ENCODE measurements at regions not wholly inside any gene's neighbourhood (a gene's known extent, or its start where the extent isn't known, plus 50 kb on each side); places are given as distances from the start of the nearest gene placed in this dataset.

DNA sequence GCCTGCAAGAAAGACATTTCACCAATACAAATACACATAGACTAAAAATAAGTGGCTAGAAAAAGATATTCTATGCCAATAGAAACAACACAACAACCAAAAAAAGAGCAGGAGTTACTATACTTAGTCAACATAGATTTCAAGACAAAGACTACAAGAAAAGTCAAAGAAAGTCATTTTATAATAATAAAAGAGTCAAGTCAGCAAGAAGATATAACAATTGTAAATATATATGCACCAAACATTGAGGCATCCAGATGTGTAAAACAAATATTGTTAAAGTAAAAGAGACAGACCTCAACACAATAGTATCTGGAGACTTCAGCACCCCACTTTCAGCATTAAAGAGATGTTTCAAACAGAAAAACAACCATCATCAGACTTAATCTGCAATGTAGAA is 104.6 kb downstream of the AMY1C start:
- intact Hi-C loops (cut with DNase I) = no loop called here

DNA sequence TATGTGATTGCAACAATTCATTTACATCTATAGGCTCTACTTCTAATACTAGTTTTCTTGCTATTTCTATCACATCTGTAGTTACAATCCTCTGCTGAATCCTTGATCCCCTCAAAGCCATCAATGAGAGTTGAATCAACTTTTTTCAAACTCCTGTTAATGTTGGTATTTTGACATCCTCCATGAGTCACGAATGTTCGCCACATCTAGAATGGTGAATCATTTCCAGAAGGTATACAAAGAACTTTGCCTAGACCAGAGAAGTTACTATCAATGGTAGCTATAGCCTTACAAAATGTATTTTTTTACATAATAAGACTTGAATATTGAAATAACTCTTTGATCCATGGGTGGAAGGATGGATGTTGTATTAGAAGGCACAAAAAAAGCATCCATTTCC is 110.0 kb downstream of the AMY1C start:
- H3K9me3 ChIP-seq (ENCODE audit: control insufficient read depth, low read length) = no peaks in the 10 kb centered on the region
- no peaks in the 10 kb centered on the region for H3K27me3 ChIP-seq (ENCODE audit: control insufficient read depth in 1 of 2, insufficient read depth in 2 of 2, low read length in 1 of 2)
- ATAC-seq (ENCODE audit: low FRiP score) (no peak), DNase-seq (no peak)
- WGBS, 2 donors = 79 to 83% methylated on average over 2 of the region's 2 CpGs
- H3K4me1 ChIP-seq (ENCODE audit: control insufficient read depth in 1 of 2, insufficient read depth in 2 of 2, low read length in 2 of 2) = no peaks in the 10 kb centered on the region
- intact Hi-C loops (cut with DNase I) = no loop called here
- no peak overlapping the region for H3K27ac ChIP-seq (ENCODE audit: low read depth in 1 of 2, low read length in 2 of 2)
- H3K4me3 ChIP-seq (ENCODE audit: low read length in 2 of 2) = no peak overlapping the region
- H3K36me3 ChIP-seq (ENCODE audit: control insufficient read depth in 1 of 2, insufficient read depth in 2 of 2, low read length in 1 of 2) = no peaks in the 10 kb centered on the region

More for the DNA sequence above, 104.6 kb downstream of the AMY1C start:
- ATAC-seq (ENCODE audit: low FRiP score) = no peak
- no peak overlapping the region for H3K4me3 ChIP-seq (ENCODE audit: low read length in 2 of 2)
- H3K9me3 ChIP-seq (ENCODE audit: control insufficient read depth, low read length) = no peaks in the 10 kb centered on the region
- H3K36me3 ChIP-seq (ENCODE audit: control insufficient read depth in 1 of 2, insufficient read depth in 2 of 2, low read length in 1 of 2) = no peaks in the 10 kb centered on the region
- no peak for DNase-seq
- no peaks in the 10 kb centered on the region for H3K27me3 ChIP-seq (ENCODE audit: control insufficient read depth in 1 of 2, insufficient read depth in 2 of 2, low read length in 1 of 2)
- no peak overlapping the region for H3K27ac ChIP-seq (ENCODE audit: low read depth in 1 of 2, low read length in 2 of 2)
- H3K4me1 ChIP-seq (ENCODE audit: control insufficient read depth in 1 of 2, insufficient read depth in 2 of 2, low read length in 2 of 2) = no peaks in the 10 kb centered on the region

DNA sequence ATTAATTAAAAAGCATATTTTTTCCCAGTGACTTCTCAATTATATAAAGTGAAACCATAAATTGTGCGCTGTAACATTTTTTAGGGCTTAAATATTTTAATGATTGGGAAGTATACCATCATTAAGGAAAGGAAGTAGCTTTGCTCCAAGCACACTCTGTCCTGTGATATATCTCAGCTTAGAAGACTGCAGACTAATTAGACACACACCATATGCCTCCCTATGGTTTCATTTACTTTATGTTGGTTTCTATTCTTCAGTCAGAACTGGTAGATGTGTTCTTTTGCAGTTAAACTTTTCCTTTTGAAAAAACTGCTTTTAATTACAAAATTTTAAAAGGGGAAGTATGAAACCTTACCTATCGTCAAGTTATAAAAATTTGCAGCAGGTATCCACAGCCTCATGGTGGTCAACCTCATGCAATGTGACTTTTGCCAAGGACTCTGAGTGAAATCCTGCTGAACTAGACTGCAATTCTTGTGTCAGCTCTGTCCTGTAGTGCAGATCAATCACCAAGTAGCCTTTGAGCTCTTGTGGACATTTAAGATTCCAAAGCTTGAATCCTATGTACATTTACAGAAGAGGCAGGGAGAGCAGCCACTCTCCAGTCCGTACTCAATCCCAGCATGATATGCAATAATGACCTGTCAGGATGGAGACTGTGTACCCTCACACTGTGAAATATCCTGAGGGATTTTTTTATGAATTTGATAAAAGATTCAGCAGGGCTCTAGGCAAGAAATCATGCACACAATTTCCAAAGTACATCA is 149.1 kb downstream of the AMY1C start:
- Histone ChIP-seq H3K9me3 (ENCODE audit: control insufficient read depth, low read length) (no peaks in the 10 kb centered on the region), H3K27me3 (ENCODE audit: control insufficient read depth in 1 of 2, insufficient read depth in 2 of 2, low read length in 1 of 2) (no peaks in the 10 kb centered on the region), H3K4me3 (ENCODE audit: low read length in 2 of 2) (no peak overlapping the region), H3K36me3 (ENCODE audit: control insufficient read depth in 1 of 2, insufficient read depth in 2 of 2, low read length in 1 of 2) (no peaks in the 10 kb centered on the region), H3K27ac (ENCODE audit: low read depth in 1 of 2, low read length in 2 of 2) (no peak overlapping the region), H3K4me1 (ENCODE audit: control insufficient read depth in 1 of 2, insufficient read depth in 2 of 2, low read length in 2 of 2) (no peaks in the 10 kb centered on the region)
- 68% methylated on average over 3 of the region's 3 CpGs for WGBS, 2 donors
- DNase-seq (no peak), ATAC-seq (ENCODE audit: low FRiP score) (no peak)
- intact Hi-C loops (cut with DNase I) = no loop called here

DNA sequence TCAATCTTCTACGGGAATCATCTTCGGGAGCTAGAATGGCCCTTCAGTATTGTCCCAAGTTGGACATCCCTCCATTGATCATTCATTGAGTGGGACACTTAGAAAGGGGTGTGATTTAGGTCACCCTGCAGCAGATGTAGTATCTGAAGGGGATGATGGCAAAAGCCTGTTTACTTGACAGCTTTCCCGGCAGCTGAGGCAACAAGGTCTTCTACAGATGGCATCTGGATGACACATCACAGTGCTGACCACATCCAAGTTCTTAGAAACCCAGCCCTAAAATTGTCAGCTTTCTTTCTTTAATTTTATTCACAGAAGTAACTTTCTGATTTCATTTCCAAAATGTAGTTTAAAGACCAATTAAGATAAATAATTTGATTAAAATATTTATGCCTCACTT is 150.3 kb downstream of the AMY1C start:
- intact Hi-C loops (cut with DNase I) = no loop called here
- Histone ChIP-seq H3K36me3 (ENCODE audit: control insufficient read depth in 1 of 2, insufficient read depth in 2 of 2, low read length in 1 of 2) (no peaks in the 10 kb centered on the region), H3K4me1 (ENCODE audit: control insufficient read depth in 1 of 2, insufficient read depth in 2 of 2, low read length in 2 of 2) (no peaks in the 10 kb centered on the region), H3K27me3 (ENCODE audit: control insufficient read depth in 1 of 2, insufficient read depth in 2 of 2, low read length in 1 of 2) (no peaks in the 10 kb centered on the region), H3K27ac (ENCODE audit: low read depth in 1 of 2, low read length in 2 of 2) (no peak overlapping the region), H3K9me3 (ENCODE audit: control insufficient read depth, low read length) (no peaks in the 10 kb centered on the region), H3K4me3 (ENCODE audit: low read length in 2 of 2) (no peak overlapping the region)
- WGBS, 2 donors = 68 to 72% methylated on average over 3 of the region's 3 CpGs
- DNase-seq = no peak
- ATAC-seq (ENCODE audit: low FRiP score) = no peak

DNA sequence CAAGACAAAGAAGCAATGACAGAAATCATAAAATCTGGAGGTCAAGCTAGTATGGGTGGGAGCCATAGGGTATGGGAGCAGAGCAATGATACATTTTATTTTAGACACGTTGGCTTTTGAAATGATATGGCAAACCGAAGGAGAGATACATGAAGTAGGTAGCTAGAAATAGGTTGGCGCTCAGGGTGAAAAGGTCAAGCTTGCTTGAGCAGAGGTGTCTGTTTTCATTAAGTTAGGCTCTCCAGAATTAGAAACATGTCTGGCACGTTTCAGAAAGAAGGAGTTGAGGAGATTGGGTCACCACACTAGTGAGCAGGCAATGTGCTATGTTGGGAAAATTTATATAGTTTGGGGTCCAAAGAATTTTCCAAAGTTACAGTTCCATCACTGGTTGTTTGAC is 151.4 kb downstream of the AMY1C start:
- DNase-seq (no peak), ATAC-seq (ENCODE audit: low FRiP score) (no peak)
- no peak overlapping the region for H3K27ac ChIP-seq (ENCODE audit: low read depth in 1 of 2, low read length in 2 of 2)
- no peaks in the 10 kb centered on the region for H3K4me1 ChIP-seq (ENCODE audit: control insufficient read depth in 1 of 2, insufficient read depth in 2 of 2, low read length in 2 of 2)
- H3K36me3 ChIP-seq (ENCODE audit: control insufficient read depth in 1 of 2, insufficient read depth in 2 of 2, low read length in 1 of 2) = no peaks in the 10 kb centered on the region
- H3K9me3 ChIP-seq (ENCODE audit: control insufficient read depth, low read length) = no peaks in the 10 kb centered on the region
- H3K27me3 ChIP-seq (ENCODE audit: control insufficient read depth in 1 of 2, insufficient read depth in 2 of 2, low read length in 1 of 2) = no peaks in the 10 kb centered on the region
- WGBS, 2 donors = 9 to 11% methylated on average over 4 of the region's 4 CpGs
- intact Hi-C loops (cut with DNase I) = no loop called here
- no peak overlapping the region for H3K4me3 ChIP-seq (ENCODE audit: low read length in 2 of 2)

DNA sequence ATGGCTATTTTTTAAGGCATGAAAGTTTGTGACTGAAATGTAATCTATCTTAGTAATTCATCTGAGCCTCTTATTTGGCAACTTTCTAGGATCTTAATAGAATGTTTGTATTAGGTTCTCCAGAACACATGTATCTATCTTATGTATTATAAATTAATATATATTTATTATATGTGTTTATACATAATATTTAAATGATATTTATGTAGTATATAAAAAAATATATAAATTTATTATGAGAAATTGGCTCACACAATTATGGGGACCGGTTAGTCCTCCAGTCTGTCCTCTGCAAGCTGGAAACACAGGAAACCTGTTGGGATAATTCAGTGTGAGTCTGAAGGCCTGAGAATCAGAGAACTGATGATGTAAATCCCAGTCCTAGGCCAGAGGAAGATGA is 155.7 kb downstream of the AMY1C start:
- no peaks in the 10 kb centered on the region for H3K4me1 ChIP-seq (ENCODE audit: control insufficient read depth in 1 of 2, insufficient read depth in 2 of 2, low read length in 2 of 2)
- H3K27me3 ChIP-seq (ENCODE audit: control insufficient read depth in 1 of 2, insufficient read depth in 2 of 2, low read length in 1 of 2) = no peaks in the 10 kb centered on the region
- no peak overlapping the region for H3K27ac ChIP-seq (ENCODE audit: low read depth in 1 of 2, low read length in 2 of 2)
- DNase-seq (no peak), ATAC-seq (ENCODE audit: low FRiP score) (no peak)
- WGBS, 2 donors = 71 to 79% methylated on average over 1 of the region's 1 CpG
- no peaks in the 10 kb centered on the region for H3K36me3 ChIP-seq (ENCODE audit: control insufficient read depth in 1 of 2, insufficient read depth in 2 of 2, low read length in 1 of 2)
- no peaks in the 10 kb centered on the region for H3K9me3 ChIP-seq (ENCODE audit: control insufficient read depth, low read length)
- H3K4me3 ChIP-seq (ENCODE audit: low read length in 2 of 2) = no peak overlapping the region
- intact Hi-C loops (cut with DNase I) = no loop called here

DNA sequence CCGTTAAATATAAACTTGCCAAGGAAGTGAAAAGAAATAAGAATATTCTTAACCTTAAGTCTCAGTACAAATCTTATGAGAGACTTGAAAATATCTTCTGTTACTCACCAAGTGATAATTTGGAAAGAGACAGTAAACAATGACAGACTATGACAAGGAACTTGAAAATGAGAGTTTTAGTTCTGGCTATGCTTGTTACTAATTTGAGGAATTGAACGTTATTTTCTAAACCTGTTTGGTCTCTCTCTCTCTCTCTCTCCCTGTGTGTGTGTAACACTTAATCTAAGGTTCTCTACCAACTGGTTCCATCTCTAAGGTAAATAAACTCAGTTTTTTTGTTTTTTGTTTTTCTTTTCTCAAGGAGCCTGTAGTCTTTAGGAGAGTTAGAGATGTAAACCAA is 161.8 kb downstream of the AMY1C start:
- 70 to 73% methylated on average over 2 of the region's 2 CpGs for WGBS, 2 donors
- intact Hi-C loops (cut with DNase I) = no loop called here
- no peak overlapping the region for H3K4me3 ChIP-seq (ENCODE audit: low read length in 2 of 2)

DNA sequence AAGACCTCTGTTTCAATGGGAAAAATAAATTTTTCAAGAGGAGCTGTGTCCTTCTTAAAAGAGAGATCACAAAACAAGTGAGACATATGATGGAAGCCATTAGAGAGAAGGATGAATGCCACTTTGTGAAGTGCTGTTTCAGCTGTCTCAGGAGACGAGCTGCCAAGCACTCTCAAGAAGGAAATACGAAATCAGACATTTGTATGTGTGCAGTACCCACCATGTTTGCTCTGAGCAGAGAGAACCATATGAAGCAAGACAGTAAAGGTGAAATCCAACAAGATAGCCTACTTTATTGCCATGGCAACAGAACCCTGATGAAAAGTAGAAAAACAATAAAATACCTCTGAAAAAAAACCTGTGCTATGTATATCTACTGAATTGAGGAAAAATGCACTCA is 168.1 kb downstream of the AMY1C start:
- no peak for ATAC-seq (ENCODE audit: low FRiP score)
- no peak overlapping the region for H3K4me3 ChIP-seq (ENCODE audit: low read length in 2 of 2)
- H3K36me3 ChIP-seq (ENCODE audit: control insufficient read depth in 1 of 2, insufficient read depth in 2 of 2, low read length in 1 of 2) = no peaks in the 10 kb centered on the region
- intact Hi-C loops (cut with DNase I) = no loop called here
- no peaks in the 10 kb centered on the region for H3K27me3 ChIP-seq (ENCODE audit: control insufficient read depth in 1 of 2, insufficient read depth in 2 of 2, low read length in 1 of 2)
- H3K9me3 ChIP-seq (ENCODE audit: control insufficient read depth, low read length) = no peaks in the 10 kb centered on the region
- 19 to 27% methylated on average over 2 of the region's 2 CpGs for WGBS, 2 donors
- no peak overlapping the region for H3K27ac ChIP-seq (ENCODE audit: low read depth in 1 of 2, low read length in 2 of 2)
- H3K4me1 ChIP-seq (ENCODE audit: control insufficient read depth in 1 of 2, insufficient read depth in 2 of 2, low read length in 2 of 2) = no peaks in the 10 kb centered on the region
- DNase-seq = no peak

More for the DNA sequence above, 161.8 kb downstream of the AMY1C start:
- no peaks in the 10 kb centered on the region for H3K9me3 ChIP-seq (ENCODE audit: control insufficient read depth, low read length)
- H3K4me1 ChIP-seq (ENCODE audit: control insufficient read depth in 1 of 2, insufficient read depth in 2 of 2, low read length in 2 of 2) = no peaks in the 10 kb centered on the region
- H3K27ac ChIP-seq (ENCODE audit: low read depth in 1 of 2, low read length in 2 of 2) = no peak overlapping the region
- no peak for DNase-seq
- H3K36me3 ChIP-seq (ENCODE audit: control insufficient read depth in 1 of 2, insufficient read depth in 2 of 2, low read length in 1 of 2) = no peaks in the 10 kb centered on the region
- no peaks in the 10 kb centered on the region for H3K27me3 ChIP-seq (ENCODE audit: control insufficient read depth in 1 of 2, insufficient read depth in 2 of 2, low read length in 1 of 2)
- ATAC-seq (ENCODE audit: low FRiP score) = no peak

DNA sequence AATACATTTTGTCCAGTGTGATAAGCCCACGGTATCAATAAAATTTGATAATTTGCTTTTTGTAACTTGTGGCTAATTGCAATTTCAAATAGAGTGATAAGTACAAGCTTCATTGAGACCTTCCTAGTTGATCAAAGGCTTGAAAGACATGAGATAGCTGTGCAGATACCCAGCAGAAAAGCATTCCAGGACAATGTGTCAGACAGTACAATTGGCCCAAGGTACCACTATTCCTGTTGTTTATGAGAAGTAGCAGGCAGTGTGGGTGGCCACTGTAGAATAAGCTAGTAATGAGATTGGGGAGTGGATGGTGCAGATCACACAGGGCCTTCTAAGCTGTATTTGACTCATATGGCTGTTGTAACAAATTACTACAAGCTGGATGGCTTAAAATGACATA is 182.2 kb downstream of the AMY1C start:
- no peaks in the 10 kb centered on the region for H3K36me3 ChIP-seq (ENCODE audit: control insufficient read depth in 1 of 2, insufficient read depth in 2 of 2, low read length in 1 of 2)
- no peak for ATAC-seq (ENCODE audit: low FRiP score)
- no peak for DNase-seq
- peaks cover 2% of the 10 kb centered on the region for H3K9me3 ChIP-seq (ENCODE audit: control insufficient read depth, low read length)
- WGBS, 2 donors = 77 to 78% methylated on average over 1 of the region's 1 CpG
- intact Hi-C loops (cut with DNase I) = no loop called here
- no peak overlapping the region for H3K27ac ChIP-seq (ENCODE audit: low read depth in 1 of 2, low read length in 2 of 2)
- H3K4me3 ChIP-seq (ENCODE audit: low read length in 2 of 2) = no peak overlapping the region
- no peaks in the 10 kb centered on the region for H3K27me3 ChIP-seq (ENCODE audit: control insufficient read depth in 1 of 2, insufficient read depth in 2 of 2, low read length in 1 of 2)
- no peaks in the 10 kb centered on the region for H3K4me1 ChIP-seq (ENCODE audit: control insufficient read depth in 1 of 2, insufficient read depth in 2 of 2, low read length in 2 of 2)
